Activated naive CD8-positive, alpha-beta T cell treated with anti-CD3 and anti-CD28 coated beads for 36 hours (primary cell): ENCODE measurements at regions not wholly inside any gene's neighbourhood (a gene's known extent, or its start where the extent isn't known, plus 50 kb on each side); places are given as distances from the start of the nearest gene placed in this dataset.
"Not testable (repeated sequence)": the region's sequence is repeated elsewhere in the genome, so short reads cannot be mapped to it uniquely, and the experiment has no call there.

Source experiments
- DNase-seq: peaks from one replicate; pipeline ENCODE4 v3.0.0; 2021
- H3K27ac Mint-ChIP-seq: one replicate; pipeline ENCODE4 v1.8.0; 2022; ENCODE audit warnings: mild to moderate bottlenecking, moderate library complexity, mixed read lengths
- H3K27me3 Mint-ChIP-seq: one replicate; pipeline ENCODE4 v1.8.0; 2022; ENCODE audit warnings: mild to moderate bottlenecking, mixed read lengths
- H3K36me3 Mint-ChIP-seq: one replicate; pipeline ENCODE4 v1.8.0; 2021; ENCODE audit warnings: mild to moderate bottlenecking, mixed read lengths
- H3K4me1 Mint-ChIP-seq: one replicate; pipeline ENCODE4 v1.8.0; 2021; ENCODE audit warnings: mixed read lengths
- H3K4me3 Mint-ChIP-seq: one replicate; pipeline ENCODE4 v1.8.0; 2022; ENCODE audit warnings: mild to moderate bottlenecking, moderate library complexity, mixed read lengths
- H3K9me3 Mint-ChIP-seq: one replicate; pipeline ENCODE4 v1.8.0; 2022; ENCODE audit warnings: mixed read lengths

GRCh38 chr11:107276077-107276476, 181.5 kb downstream of the CWF19L2 start:
- Mint-ChIP-seq H3K9me3 (peaks cover 11% of the 10 kb centered on the region), H3K4me1 (no peaks in the 10 kb centered on the region), H3K36me3 (no peaks in the 10 kb centered on the region), H3K4me3 (no peak overlapping the region), H3K27me3 (no peaks in the 10 kb centered on the region), H3K27ac (no peak overlapping the region)
- DNase-seq, result no peak

- Mint-ChIP-seq H3K4me3 (no peak overlapping the region), H3K9me3 (peaks cover 11% of the 10 kb centered on the region), H3K36me3 (no peaks in the 10 kb centered on the region), H3K27ac (no peak overlapping the region), H3K4me1 (no peaks in the 10 kb centered on the region), H3K27me3 (no peaks in the 10 kb centered on the region)
- DNase-seq, result no peak
These were observed 182.0 kb downstream of the CWF19L2 start for GRCh38 chr11:107275632-107276031.

DNA sequence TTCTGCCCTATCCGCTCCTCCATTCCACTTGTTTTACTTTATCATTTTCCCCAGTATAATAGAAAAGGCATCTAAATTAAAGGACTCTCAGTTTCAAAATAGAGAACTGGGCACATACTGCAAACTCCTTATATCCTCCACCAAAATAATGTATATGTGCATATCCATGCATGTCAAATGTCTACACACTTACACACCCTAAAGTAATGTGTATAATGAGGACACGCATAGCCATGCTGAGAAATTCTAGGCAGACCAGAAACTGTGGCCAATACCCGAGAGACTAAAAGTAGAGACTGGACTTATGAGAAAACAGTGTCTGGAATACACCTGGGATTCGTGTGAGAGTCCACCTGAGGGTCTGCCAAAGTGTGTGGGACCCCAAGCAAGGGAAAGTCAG, 183.5 kb downstream of the CWF19L2 start:
- DNase-seq, result no peak
- H3K27me3 Mint-ChIP-seq, result no peaks in the 10 kb centered on the region
- no peaks in the 10 kb centered on the region for H3K4me1 Mint-ChIP-seq
- peaks cover 7% of the 10 kb centered on the region for H3K9me3 Mint-ChIP-seq
- no peak overlapping the region for H3K4me3 Mint-ChIP-seq
- no peaks in the 10 kb centered on the region for H3K36me3 Mint-ChIP-seq
- H3K27ac Mint-ChIP-seq, result no peak overlapping the region

- no peaks in the 10 kb centered on the region for H3K27me3 Mint-ChIP-seq
- no peaks in the 10 kb centered on the region for H3K4me1 Mint-ChIP-seq
- H3K4me3 Mint-ChIP-seq, result no peak overlapping the region
- H3K9me3 Mint-ChIP-seq, result no peaks in the 10 kb centered on the region
- H3K36me3 Mint-ChIP-seq, result no peaks in the 10 kb centered on the region
- no peak for DNase-seq
- no peak overlapping the region for H3K27ac Mint-ChIP-seq
These were observed 185.1 kb downstream of the CWF19L2 start for GRCh38 chr11:107272561-107272960.

DNA sequence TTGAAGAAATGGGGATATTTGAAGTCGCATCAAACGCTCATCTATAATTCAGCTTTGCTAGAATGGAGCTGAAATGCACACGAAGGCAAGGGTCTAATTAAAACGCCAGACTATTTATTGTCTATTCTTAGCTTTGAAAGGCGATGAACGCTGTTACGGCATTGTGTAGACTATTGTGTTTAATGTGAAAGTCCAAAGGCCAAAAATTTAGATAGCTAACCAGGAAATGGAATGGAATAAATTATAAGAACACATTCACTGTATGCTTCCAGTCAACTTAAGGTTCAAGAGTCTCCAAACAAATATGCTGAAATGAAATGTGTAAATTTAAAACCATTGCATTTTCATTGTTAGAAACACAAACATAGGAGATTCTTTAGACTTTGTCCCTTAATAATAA, 186.2 kb downstream of the CWF19L2 start:
- Mint-ChIP-seq H3K9me3 (no peaks in the 10 kb centered on the region), H3K36me3 (no peaks in the 10 kb centered on the region), H3K4me3 (no peak overlapping the region), H3K27ac (no peak overlapping the region), H3K27me3 (no peaks in the 10 kb centered on the region), H3K4me1 (no peaks in the 10 kb centered on the region)
- DNase-seq, result no peak

DNA sequence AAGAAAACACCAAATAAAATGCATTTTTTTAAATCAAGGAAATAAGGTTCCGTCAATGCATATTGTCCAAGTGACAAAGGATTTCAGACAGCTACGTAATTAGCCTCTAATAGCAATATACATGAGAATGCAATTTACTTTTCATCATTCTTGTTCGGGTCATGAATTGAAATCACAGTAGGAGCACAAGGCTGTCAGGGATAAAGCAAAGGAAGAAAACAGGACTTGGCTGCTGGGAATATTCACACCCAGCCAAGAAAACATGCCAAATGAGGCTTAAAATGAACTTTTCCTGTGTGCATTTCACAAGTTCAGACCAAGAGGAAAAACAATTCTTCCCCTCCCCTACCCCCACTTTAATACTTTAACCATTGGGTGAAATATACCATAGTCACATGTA, 188.6 kb downstream of the CWF19L2 start:
- H3K36me3 Mint-ChIP-seq, result no peaks in the 10 kb centered on the region
- no peaks in the 10 kb centered on the region for H3K27me3 Mint-ChIP-seq
- no peaks in the 10 kb centered on the region for H3K9me3 Mint-ChIP-seq
- H3K4me1 Mint-ChIP-seq, result no peaks in the 10 kb centered on the region
- DNase-seq, result no peak
- no peak overlapping the region for H3K4me3 Mint-ChIP-seq
- H3K27ac Mint-ChIP-seq, result no peak overlapping the region

DNA sequence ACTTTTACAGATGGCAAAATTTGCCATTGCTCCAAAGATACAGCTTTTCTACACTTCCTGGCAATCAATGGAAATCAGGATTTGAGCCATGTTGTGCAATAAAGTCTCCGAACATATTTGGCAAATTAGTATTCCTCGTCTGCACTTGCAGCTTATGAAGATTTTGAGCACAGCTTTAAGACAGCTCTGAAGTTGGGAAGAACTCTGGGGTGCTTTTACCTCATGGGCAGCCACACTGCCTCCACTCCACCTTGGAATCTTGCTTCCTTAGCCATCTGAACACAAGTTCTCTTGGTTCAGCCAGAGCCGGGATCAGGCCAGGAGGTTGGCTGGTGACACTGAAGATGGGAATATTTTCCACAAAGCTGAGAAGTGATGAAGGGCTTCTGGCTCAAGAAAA, 191.2 kb downstream of the CWF19L2 start:
- H3K36me3 Mint-ChIP-seq, result no peaks in the 10 kb centered on the region
- no peaks in the 10 kb centered on the region for H3K9me3 Mint-ChIP-seq
- H3K27ac Mint-ChIP-seq, result no peak overlapping the region
- H3K4me1 Mint-ChIP-seq, result no peaks in the 10 kb centered on the region
- no peak for DNase-seq
- H3K27me3 Mint-ChIP-seq, result no peaks in the 10 kb centered on the region
- H3K4me3 Mint-ChIP-seq, result no peak overlapping the region

DNA sequence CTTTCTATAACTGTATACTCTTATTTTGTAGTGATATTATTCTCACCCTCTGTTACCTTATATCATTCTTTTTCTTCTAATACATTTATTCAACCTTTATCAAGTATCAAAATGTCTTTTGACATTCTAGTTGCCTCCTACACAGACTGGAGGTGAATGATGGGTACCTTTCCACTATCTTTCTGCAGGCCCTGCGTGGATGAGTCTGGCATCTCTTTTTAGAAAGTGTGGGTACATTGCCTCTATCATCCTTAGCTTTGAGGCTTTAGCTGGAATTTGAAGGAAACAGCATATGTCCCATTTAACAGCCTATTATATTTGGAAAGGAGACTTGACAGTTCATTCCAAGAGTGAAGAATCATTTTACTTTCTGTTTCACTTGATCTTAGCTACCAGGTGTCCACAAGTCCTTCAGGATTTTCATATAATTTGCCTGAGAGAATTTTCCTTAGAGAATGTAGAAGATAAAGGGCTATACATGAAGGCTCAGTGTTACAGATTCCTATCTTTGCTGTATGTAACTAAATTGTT, 192.0 kb downstream of the CWF19L2 start:
- H3K27me3 Mint-ChIP-seq, result no peaks in the 10 kb centered on the region

GRCh38 chr11:107263844-107264563, 193.6 kb downstream of the CWF19L2 start:
- Mint-ChIP-seq H3K27ac (no peak overlapping the region), H3K36me3 (no peaks in the 10 kb centered on the region), H3K27me3 (no peaks in the 10 kb centered on the region), H3K9me3 (no peaks in the 10 kb centered on the region), H3K4me3 (no peak overlapping the region), H3K4me1 (no peaks in the 10 kb centered on the region)
- no peak for DNase-seq

More for the DNA sequence above, 192.0 kb downstream of the CWF19L2 start:
- no peaks in the 10 kb centered on the region for H3K9me3 Mint-ChIP-seq
- H3K4me3 Mint-ChIP-seq, result no peak overlapping the region
- H3K36me3 Mint-ChIP-seq, result no peaks in the 10 kb centered on the region
- H3K4me1 Mint-ChIP-seq, result no peaks in the 10 kb centered on the region
- DNase-seq, result no peak
- H3K27ac Mint-ChIP-seq, result no peak overlapping the region

- no peaks in the 10 kb centered on the region for H3K36me3 Mint-ChIP-seq
- no peak overlapping the region for H3K27ac Mint-ChIP-seq
- no peaks in the 10 kb centered on the region for H3K4me1 Mint-ChIP-seq
- no peak overlapping the region for H3K4me3 Mint-ChIP-seq
- DNase-seq, result no peak
- H3K27me3 Mint-ChIP-seq, result peaks cover 10% of the 10 kb centered on the region
- H3K9me3 Mint-ChIP-seq, result no peaks in the 10 kb centered on the region
These were observed 197.8 kb downstream of the CWF19L2 start for GRCh38 chr11:107259811-107260221.

DNA sequence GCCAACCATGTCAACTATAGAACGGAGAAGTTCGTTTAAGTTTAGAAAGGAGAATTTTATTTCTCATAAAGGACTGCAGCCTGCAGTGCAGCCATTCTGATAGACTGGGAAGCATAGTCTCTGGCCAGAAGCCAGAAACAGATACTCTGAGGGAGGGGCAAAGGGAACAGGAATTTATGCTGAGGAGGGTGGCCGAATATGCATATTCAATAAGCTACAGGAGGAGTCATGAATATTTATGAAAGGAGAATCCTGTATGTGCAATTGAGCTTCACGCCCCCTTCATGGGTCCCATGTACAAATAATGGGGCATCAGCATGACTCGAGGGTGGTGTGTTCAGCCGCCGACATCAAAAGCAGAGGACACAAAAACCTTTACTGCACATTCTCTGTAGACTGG, 199.9 kb downstream of the CWF19L2 start:
- Mint-ChIP-seq H3K4me3 (no peak overlapping the region), H3K36me3 (no peaks in the 10 kb centered on the region), H3K27me3 (peaks cover 18% of the 10 kb centered on the region), H3K27ac (no peak overlapping the region), H3K9me3 (no peaks in the 10 kb centered on the region), H3K4me1 (no peaks in the 10 kb centered on the region)
- DNase-seq, result no peak

- H3K36me3 Mint-ChIP-seq, result not testable (repeated sequence)
These were observed 204.0 kb downstream of the CWF19L2 start for GRCh38 chr11:107253661-107254060.

GRCh38 chr11:107252429-107253161, 205.0 kb downstream of the CWF19L2 start:
- H3K4me1 Mint-ChIP-seq, result no peaks in the 10 kb centered on the region
- no peak overlapping the region for H3K4me3 Mint-ChIP-seq

More at GRCh38 chr11:107253661-107254060, 204.0 kb downstream of the CWF19L2 start:
- H3K27ac Mint-ChIP-seq, H3K9me3 Mint-ChIP-seq, DNase-seq, H3K4me1 Mint-ChIP-seq, H3K4me3 Mint-ChIP-seq: not testable (repeated sequence)
- H3K27me3 Mint-ChIP-seq, result peaks cover 18% of the 10 kb centered on the region

DNA sequence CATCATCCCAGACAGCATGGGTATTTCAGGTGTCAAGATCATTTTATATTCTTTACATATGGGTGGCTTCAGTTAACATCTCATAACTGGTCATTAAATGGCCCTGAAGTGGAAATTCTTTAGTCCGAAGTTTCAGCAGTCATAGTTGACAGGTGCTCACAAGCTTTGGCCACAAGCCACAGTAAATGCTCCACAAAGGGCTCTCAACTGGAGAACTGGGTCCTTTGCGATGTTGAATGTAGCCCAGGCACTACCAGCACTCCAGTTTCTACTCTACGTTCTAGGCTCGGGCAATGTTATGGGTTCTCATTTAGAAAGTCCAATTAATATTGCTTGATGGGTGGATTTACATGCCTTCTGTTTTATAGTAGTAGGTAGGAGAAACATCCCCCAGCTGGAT, 206.3 kb downstream of the CWF19L2 start:
- no peaks in the 10 kb centered on the region for H3K4me1 Mint-ChIP-seq
- no peaks in the 10 kb centered on the region for H3K36me3 Mint-ChIP-seq
- no peak for DNase-seq
- no peaks in the 10 kb centered on the region for H3K9me3 Mint-ChIP-seq
- H3K27ac Mint-ChIP-seq, result no peak overlapping the region
- no peak overlapping the region for H3K4me3 Mint-ChIP-seq
- peaks cover 8% of the 10 kb centered on the region for H3K27me3 Mint-ChIP-seq

More at GRCh38 chr11:107252429-107253161, 205.0 kb downstream of the CWF19L2 start:
- H3K27ac Mint-ChIP-seq, result no peak overlapping the region
- peaks cover 14% of the 10 kb centered on the region for H3K27me3 Mint-ChIP-seq
- no peaks in the 10 kb centered on the region for H3K36me3 Mint-ChIP-seq
- no peak for DNase-seq
- no peaks in the 10 kb centered on the region for H3K9me3 Mint-ChIP-seq

DNA sequence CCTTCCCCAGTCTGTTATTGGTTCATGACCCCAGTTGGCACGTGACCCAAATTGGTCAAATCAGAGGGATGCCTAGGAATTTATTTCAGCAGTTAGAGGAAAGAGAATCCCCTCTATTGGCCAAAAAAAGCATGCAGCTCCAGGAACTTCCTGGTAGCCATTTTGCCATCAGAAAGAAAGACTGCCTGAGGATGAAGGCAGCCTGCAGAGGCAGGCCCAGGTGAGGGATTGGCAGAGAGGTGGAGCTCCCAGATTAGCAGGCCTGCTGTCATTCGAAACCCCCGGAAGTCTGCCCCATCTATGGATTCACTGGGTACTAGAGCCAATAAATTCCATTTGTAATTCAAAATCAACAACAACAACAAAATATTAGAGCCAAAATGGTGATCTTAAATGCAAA, 207.6 kb downstream of the CWF19L2 start:
- Mint-ChIP-seq H3K36me3 (no peaks in the 10 kb centered on the region), H3K27ac (no peak overlapping the region), H3K4me3 (no peak overlapping the region), H3K27me3 (peaks cover 8% of the 10 kb centered on the region), H3K9me3 (no peaks in the 10 kb centered on the region), H3K4me1 (no peaks in the 10 kb centered on the region)
- DNase-seq, result no peak

GRCh38 chr11:107249054-107249453, 208.6 kb downstream of the CWF19L2 start:
- H3K27ac Mint-ChIP-seq, result no peak overlapping the region
- H3K27me3 Mint-ChIP-seq, result peaks cover 8% of the 10 kb centered on the region
- H3K4me3 Mint-ChIP-seq, result no peak overlapping the region
- no peaks in the 10 kb centered on the region for H3K4me1 Mint-ChIP-seq
- no peaks in the 10 kb centered on the region for H3K9me3 Mint-ChIP-seq
- DNase-seq, result no peak
- H3K36me3 Mint-ChIP-seq, result no peaks in the 10 kb centered on the region
